GM18498 (cell line): ENCODE measurements at regions not wholly inside any gene's neighbourhood (a gene's known extent, or its start where the extent isn't known, plus 50 kb on each side); places are given as distances from the start of the nearest gene placed in this dataset.

ENCODE experiments used
- ATAC-seq: cut with Tn5 transposase; IDR thresholded peaks from one replicate; pipeline ENCODE4 v1.9.1; 2021; ENCODE audit warnings: mild to moderate bottlenecking, moderate library complexity; ENCODE audit not compliant: unreplicated experiment

DNA sequence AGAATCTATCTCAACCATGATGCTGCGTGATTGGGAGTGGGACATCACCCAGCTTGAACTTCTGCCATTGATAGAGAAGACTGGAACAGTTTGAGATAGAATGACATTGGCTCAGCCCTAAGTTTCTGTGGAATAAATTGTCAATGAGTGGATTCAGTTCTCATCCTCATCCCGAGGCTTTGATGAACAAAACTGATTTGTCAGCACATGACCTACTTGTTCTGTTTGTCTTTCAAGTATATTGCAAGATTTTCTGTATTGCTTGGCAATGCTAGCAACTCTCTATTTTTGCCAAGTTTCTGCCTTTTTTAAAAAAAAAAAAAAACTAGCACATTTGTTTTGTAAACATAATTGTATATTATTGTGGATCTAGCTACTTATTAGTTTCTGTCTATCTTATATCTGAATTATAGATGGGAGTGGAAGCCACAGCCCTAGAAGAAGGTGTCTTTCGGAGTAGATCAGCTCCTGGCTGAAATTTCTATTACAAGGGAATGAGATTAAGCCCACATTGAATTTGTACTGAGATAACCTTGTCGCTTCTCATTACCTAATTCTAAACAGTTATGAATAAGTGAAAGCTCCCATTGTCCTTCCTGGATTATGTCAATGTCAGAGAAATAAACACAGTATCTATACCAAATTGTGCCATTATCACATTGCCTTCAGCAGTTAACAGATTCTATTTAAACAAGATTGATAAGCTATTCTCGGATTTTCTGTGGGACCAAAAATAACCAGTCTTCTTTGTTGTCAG lies 166.1 kb downstream of the TNFSF13B start:
- no peak for ATAC-seq

DNA sequence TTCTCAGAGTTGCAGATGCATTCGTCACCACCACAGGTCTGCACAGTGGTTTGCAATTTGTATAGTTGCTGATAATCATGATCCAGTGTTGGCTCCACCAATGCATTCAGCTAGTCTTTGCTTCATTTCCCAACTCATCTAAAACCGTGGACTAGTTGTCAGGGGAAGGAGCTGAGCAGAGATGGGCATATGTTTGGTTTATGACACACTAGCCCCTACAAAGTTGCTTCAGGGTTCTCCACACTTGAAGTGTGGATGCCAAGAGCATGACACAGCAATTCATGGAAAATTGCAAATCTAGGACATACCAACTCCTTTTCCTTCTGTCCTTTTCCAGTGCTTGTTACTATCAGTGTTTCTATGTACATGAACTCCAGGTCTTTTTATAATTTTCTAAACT lies 168.0 kb downstream of the TNFSF13B start:
- no peak for ATAC-seq

DNA sequence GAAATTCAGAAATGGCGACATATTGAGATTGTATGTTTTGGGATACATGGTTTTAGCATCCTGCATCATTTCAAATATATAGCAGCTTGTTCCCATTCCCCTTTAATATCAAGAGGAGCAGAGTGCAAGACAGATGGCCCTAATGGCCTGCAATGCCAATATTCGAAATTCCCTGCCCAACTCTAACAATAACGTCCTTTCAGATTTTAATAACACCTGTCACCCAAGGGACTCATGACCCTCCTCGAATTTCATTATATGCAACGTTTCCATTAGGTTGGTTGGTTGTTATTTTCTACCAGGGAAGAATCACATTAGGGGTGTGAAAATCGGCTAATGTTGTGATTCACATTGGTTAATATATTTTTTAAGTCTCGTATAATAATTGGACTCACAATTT lies 170.0 kb downstream of the TNFSF13B start:
- no peak for ATAC-seq

DNA sequence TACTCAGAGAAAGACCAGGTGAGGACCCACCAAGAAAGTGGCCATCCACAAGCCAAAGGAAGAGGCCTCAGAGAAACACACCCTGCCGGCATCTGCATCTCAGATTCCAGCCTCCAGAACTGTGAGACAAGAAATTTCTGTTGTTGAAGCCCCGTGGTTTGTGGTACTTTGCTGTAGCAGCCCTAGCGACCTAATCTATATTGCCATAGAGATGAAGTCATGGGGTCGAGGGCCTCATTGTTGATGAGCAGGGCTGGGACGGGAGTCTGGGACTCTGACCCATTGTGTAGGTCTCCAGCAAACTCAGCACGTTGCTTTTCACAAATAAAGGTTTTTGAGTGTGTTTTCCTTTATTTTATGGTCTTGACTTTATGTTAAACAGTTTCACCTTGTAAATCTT lies 174.9 kb downstream of the TNFSF13B start:
- ATAC-seq = no peak

DNA sequence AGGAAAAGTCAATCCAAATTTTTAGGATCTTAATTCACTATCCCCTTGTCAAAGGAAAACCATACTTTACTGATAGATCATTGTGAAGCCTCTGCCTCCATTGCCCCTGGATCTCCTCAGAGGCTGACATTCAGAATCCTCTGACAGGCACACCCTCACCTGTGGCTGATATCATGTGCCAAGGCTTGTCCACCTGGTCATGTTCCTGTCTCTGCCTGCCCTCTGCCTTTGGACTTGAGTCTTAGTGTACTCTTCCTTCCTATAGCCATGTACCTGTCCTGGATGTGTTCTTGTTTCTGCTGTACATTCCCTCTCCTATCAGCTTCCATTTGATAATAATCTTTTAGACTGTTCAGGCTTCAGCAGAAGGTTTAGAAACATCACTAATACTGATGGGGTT lies 179.4 kb downstream of the TNFSF13B start:
- ATAC-seq = no peak

DNA sequence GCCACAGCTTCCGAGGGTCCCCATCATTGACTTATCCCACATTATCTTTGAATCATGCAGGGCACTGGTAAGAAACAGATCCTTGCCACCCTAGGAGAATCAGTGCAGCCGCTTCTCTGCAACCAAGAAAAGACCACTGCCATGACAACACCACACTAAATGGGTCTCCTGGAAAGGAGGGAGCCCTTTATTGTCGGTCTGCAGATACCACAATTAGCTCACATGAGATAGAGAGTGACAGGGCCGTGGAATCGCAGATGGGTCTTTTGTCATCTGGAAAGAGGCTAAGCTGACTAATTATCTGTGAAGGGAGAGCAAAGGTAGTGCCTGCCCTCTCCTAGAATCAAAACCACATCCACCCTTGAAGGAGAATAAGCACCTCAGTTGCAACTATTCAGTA lies 178.3 kb upstream of the MYO16 start:
- ATAC-seq = no peak

DNA sequence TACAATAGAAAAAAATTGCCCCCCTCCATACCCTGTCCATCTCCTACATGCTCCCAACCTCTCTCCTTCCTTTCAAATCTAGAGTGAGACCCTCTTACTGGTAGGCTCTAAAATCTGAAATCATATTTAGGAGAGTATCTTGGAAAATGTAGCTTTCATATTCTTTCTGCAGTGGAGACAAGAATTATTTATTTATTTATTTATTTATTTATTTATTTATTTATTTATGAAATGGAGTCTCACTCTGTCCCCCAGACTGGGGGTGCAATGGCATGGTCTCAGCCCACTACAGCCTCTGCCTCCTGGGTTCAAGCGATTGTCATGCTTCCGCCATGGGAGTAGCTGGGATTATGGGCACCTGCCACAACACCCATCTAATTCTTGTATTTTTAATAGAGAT lies 174.1 kb upstream of the MYO16 start:
- no peak for ATAC-seq

DNA sequence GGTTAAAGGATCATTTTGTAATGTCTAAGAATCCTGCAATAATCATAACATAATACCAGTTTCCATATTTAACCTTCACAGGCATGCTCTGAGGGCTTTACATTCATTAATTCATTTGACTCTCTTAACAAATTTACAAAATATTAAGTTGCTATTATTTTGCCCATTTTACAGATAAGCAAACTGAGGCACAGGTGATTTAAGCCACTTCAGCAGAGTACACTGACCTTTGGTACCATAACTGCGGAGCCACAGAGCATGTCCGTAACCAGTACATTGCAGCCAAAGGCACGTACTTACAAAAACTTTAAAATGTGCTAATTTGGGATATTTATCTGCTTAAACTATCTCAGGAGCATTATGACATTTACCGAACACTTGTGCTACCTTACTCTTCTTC lies 169.4 kb upstream of the MYO16 start:
- no peak for ATAC-seq

DNA sequence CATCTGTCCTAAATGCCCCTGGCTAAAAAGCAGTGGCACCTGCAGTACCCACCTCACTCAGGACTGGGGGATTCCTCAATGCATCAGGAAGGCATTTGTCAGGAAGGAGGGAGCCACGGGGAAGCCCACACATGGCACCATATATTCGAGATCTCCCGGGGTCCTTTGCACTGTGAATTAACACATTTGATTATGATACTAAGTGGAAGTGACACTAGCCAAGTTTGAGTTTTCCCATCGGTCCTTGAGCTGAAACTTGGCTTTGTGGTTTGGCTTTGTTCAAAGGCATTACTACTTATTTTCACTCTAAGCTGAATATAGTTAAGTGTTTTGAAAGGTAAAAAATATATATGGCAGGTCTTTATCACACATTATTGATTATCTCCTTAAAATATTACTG lies 168.7 kb upstream of the MYO16 start:
- no peak for ATAC-seq

DNA sequence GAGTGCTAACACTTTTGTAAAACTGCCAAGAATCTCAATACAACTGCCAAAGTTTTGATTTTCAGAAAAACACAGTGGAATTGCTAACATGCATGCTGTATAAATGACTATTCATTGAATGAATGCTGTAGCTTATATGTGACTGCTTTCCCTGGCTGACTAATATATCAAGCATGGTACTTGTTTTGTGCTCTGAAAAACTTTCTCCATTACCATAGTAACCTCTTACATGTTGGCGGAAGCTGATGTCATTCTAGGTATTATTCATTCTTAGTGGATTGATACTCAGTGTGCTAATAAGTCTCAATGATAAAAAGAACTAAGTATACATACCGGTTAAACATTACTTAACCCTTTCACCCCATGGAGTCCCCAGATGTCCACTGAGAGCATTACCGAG lies 166.1 kb upstream of the MYO16 start:
- no peak for ATAC-seq

DNA sequence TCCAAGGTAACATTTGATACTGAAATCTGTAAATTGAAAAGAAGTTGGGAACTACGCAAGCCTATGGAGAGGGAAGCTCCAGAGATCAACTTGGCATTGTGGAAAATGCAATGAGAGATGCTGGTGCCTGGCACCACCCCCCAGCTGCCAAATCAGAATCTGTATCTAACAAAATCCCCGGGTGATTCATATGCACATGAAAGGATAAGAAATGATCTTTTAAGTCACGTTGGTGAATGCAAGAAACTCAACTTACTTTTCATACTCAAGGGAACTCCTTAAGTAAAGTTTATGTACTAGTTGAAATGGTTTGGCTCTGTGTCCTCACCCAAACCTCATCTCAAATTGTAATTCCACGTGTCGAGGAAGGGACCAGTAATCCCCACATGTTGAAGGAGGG lies 158.5 kb upstream of the MYO16 start:
- ATAC-seq = no peak

DNA sequence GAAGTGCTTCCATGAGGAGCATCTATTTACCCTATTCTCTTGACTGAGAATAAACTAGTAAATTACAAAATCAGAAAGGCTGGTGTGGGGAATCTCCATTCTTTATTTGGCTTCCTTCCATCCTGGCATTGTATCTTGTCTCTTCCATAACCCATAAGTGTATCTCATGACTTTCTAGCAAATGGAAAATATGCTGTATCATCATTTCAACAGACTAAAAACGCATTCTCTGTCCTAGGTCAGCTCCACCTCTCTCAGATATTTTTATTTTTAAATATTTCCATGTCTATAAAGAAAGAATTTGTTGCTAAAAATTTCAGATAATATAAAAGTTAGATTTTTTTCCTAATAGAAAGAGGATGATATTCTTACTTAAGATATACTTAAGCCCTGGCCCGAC lies 154.2 kb upstream of the MYO16 start:
- no peak for ATAC-seq

DNA sequence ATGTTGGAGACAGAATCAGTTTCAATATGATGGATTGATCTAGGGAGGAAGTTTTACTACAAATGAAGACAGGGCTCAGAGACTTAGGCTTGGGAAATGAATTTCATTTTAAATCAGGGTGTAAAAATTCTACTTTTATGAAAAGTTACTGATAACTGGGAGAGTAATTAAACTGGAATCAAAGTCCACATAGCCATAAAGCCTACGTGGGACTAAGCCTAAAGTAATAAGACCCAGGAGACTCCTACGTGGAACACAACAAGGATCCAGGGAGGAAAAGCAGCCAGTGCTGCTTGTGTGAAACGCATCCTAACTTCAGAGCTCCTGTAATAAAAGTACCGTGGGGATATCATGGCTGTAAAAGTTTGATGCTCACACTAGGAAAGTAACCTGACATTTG lies 152.0 kb upstream of the MYO16 start:
- ATAC-seq = no peak

DNA sequence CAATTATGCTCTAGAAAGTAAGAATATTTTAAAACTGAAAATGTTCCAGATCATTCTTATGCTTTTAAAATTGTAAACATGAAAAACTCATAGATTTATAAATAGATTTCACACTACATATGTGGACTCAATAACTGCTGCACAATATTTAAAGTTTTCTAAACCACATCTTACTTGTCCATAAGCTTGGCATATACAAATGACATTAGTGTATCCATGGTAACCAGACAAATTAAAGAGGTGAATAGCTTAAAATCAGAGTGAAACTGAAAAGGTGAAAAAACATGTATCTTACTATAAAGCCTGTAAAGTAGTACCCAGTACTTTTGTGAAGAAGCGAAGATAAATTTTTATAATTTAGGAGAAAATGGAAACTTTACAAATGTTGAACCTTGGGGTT lies 151.2 kb upstream of the MYO16 start:
- no peak for ATAC-seq

DNA sequence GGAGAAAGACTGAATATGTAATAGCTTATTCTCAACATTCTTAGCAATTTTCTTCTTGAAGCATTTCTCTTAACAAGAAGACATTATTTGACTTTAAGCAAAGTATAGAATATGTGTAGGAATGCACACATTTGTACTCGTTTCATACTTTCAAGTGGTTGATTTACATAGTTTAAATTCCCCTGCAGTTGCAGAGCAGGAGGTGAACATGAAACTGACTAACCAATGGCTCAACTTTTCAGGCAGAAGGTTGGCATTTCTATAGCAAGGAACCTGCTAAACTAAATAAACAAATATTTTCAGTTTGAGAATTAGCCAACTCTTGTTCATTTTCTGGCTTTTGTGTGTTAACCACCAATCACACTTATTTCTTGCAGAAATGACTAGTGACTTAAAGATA lies 145.4 kb upstream of the MYO16 start:
- no peak for ATAC-seq

DNA sequence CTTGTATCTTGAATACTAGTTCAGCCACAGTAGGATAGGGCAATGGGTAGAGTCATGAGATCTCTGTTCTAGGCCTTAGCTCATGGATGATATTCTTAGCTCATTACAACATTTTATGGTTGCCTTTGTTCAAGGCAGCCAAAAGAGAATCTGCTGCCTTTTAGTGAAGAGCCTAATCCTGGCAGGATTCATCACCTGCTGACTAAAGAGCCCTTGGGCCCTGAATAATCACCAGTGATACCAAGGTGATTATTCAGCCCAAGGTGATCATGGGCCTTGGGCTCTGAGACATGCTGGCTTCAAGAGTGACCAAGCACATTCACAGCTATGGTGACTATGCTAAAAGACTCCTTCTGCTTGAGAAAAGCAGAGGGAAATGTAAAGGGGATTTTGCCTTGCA lies 143.3 kb upstream of the MYO16 start:
- ATAC-seq = no peak

DNA sequence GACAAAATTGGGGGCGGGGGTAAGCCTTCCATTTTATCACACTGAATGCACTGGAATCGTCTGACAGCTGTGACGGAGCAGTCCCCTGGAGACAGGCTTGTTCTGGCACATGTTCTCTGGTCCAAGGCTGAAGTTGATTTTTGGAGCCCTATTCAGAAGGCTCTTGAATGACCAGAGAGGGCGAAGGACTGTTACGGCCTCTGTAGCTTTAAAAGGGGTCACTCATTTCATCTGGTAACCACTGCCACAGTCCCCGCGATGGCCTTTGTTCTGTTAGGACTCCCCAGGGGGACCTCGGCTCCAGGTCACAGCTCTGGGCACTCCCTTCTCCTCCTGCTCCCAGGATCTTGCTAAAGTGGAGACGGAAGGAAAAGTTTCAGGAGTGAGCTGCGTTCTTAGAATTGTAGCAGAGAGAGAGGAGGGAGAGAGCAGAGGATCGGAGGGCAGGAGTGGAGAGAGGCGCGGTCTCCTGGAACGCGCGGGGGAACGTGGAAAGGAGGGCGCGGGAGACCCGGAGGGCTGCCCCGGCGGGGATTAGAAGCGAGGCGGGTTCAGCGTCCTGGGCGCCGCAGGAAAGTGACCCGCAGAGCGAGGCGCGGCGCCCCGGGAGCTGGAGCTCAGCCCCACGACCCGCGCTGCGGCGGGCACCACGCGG lies 134.3 kb upstream of the MYO16 start:
- no peak for ATAC-seq

DNA sequence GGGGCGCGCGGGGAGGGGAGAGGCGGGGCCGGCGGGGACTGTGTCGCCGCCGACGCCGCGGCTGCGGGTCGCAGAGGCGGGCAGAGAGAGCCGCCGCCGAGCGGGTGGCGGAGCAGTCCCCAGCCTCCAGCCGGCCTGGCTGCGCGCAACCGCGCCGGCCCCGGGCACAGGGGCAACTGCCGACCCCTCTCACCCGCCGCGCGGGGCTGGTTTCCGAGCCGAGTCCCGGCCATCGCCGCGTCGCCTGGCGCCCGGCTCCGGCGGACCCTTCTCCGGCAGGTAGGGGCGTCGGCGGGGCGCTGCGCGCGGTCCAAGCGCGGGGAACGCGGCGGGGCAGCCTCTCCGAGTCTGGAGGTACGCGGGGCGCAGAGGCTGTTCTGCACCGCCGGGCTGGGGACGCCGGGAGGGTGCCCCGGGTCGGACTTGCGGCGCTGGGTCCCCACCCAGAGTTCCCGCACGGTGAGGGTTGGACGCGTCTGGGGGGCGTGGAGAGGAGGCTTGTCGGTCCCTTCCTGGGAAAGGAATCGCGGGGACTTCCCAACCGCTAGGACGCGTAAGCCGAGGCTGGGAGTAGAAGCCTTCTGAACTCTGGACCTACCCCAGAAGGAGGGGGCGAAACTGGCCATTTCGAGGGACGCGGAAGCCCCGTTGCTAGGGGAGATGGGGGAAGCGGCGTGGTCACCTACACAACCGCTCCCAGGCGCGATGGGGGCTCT lies 133.6 kb upstream of the MYO16 start:
- ATAC-seq = no peak

DNA sequence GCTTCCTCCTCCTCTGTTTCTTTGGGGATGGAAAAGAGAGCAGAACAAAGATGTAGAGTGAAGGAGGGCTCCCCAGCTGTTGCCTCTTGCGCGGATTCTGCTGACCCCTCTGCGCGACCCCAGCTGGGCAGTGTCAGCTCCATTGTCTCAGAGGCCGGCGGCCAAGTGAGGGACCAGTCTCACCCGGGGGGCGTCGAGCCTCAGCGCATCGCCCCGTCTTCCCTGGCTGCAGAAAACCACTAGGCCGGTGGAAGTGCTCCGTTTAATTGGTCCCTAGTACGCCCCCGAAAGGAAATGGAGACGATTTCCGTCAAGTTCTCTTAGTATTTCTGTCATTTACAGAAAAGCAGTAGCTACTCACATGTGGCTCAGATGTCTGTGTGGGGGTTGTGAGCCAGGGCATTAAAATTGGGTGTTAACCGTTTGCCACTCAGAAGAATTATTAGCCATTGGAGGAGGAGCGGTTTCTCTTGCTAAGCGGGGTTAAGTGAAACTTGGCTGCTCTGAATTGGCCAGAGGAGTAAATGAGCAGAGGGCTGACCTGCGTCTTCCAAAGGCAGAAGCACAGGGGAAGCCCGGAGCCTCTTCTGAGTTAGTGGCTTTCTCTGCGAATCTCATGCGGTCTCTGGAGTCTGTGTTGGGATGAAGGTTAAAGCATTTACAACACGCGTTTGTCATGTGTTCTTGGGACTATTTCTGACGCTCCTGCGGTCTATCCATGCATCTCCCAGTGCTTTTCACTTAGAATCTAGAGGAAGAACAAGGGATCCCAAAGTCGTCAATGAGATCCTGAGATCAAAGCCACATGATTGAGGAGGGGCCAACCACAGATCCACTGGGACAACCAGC lies 132.8 kb upstream of the MYO16 start:
- no peak for ATAC-seq

DNA sequence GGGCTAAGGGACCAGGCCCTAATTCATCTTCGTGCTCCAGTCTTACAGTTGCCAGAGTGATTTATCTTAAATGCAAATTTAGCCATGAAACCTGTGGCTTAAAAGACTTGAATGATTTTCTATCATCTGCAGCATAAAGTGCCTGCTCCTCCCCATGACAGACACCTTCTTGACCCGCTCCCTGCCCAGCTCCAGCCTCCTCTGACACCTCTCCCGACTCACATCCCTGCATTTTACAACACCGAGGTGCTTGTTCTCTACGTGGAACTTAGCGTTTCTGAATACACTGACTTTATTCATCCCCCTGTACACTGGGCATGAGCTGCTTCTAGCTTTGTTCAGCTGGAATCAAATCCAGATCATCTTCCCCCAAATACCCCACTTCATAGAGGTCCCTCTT lies 128.7 kb upstream of the MYO16 start:
- no peak for ATAC-seq

DNA sequence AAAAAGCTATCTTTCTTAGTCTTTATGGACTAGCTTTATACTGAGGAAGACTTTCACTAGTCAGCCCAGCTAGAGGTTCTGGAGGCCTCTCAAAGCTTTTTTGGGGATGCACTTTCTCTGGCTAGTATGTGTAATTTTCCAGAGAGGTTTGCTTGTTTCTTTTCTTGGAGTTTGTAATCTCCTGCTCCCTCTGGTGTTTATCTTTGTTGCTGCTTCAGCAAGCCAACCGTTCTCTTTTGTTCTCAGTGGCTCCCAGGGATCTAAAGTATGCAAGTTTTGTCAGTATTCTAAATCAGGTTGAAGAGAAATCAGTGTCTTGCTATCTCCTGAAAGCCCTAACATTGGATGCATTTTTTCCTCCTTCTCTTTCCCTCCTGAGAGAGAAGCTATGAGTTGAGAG lies 121.1 kb upstream of the MYO16 start:
- ATAC-seq = no peak
